Heart left ventricle (tissue), 13 donors: ENCODE measurements at regions not wholly inside any gene's neighbourhood (a gene's known extent, or its start where the extent isn't known, plus 50 kb on each side); places are given as distances from the start of the nearest gene placed in this dataset.

Experiments
- POLR2A ChIP-seq, 2 donors: fragments of 450-650 bp; IDR thresholded peaks; one replicate each; pipeline ENCODE4 v1.6.1; 2017; ENCODE audit warnings: antibody characterized with exemption in 2 of 2, mild to moderate bottlenecking in 2 of 2, moderate library complexity in 2 of 2
- TF ChIP-seq, protein P1 (sequence below), 12 donors: fragments of 200-600 bp; sonication (generic) in 4 of 12; IDR thresholded peaks; one replicate each; pipeline versions ENCODE4 v1.5.0 to v1.8.0; 2018 to 2022; ENCODE audit warnings: antibody characterized with exemption in 12 of 12, mild to moderate bottlenecking in 5 of 12
- donor health status: ischemic (EF 13 %, LVEDD 7.1; RV severe dilation, severe dysfunction).
- donor health status: DM: no; HTN: yes; CAD: no.
- donor health status: DM: no; HTN: no; CAD: no.
- donor health status: ischemic (EF 25% LVEDD 6.9; RV normal size, moderate dysfunction).
- donor health status: ischemic (EF 25% LVEDD 5.7; RV mildly dilated, moderate dysfunction).
- donor health status: ischemic (EF 35%, LVEDD 5.7; RV mildly dilated, moderate dysfunction).
- donor health status: nonischemic (EF 11% LVEDD 7.7; RV severe dilation, severe dysfunction).
- donor health status: DM: yes; HTN: yes; CAD: no.
- donor health status: PGD.
- donor health status: ischemic (EF 29% LVEDD 5.4; RV normal size, mild dysfunction).
- donor health status: nonischemic (EF 23%, LVEDD 6.1; RV moderate dilation, normal function).

DNA sequence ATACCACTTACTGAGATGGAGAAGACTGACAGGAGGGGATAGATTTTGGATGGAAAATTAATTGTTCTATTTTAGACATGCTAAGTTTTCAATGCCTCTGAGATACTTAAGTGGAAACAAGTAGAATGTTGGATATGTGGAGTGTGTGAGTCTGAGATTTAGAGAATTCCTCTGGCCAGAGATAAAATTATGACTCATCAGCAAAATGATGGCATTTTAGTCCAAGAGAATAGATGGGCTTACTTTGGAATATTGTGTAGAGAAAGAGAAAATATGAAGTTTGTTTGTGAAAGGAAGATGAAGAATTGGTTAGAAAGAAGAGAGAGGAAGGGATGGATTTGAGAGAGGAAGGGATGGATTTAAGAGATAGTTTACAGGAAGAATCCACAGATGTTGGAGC, 108.6 kb upstream of the PPP1R2C start:
- TF ChIP-seq POLR2A (IDR thresholded peaks at IDR 0.05) = no peak
- TF ChIP-seq, protein P1, sequence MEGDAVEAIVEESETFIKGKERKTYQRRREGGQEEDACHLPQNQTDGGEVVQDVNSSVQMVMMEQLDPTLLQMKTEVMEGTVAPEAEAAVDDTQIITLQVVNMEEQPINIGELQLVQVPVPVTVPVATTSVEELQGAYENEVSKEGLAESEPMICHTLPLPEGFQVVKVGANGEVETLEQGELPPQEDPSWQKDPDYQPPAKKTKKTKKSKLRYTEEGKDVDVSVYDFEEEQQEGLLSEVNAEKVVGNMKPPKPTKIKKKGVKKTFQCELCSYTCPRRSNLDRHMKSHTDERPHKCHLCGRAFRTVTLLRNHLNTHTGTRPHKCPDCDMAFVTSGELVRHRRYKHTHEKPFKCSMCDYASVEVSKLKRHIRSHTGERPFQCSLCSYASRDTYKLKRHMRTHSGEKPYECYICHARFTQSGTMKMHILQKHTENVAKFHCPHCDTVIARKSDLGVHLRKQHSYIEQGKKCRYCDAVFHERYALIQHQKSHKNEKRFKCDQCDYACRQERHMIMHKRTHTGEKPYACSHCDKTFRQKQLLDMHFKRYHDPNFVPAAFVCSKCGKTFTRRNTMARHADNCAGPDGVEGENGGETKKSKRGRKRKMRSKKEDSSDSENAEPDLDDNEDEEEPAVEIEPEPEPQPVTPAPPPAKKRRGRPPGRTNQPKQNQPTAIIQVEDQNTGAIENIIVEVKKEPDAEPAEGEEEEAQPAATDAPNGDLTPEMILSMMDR (IDR thresholded peaks at IDR 0.05) = no peak
